HEK293 (cell line): ENCODE measurements at regions not wholly inside any gene's neighbourhood (a gene's known extent, or its start where the extent isn't known, plus 50 kb on each side); places are given as distances from the start of the nearest gene placed in this dataset.

ENCODE experiments used
- FEZF1 ChIP-seq: fragments of 450-650 bp; formaldehyde crosslinking; IDR thresholded peaks from 2 replicates; pipeline ENCODE4 v1.5.1; 2016; ENCODE audit warnings: missing biosample characterization, missing genetic modification characterization
- GLIS1 ChIP-seq: fragments of 450-650 bp; formaldehyde crosslinking; IDR thresholded peaks from 2 replicates; pipeline ENCODE4 v1.5.1; 2016; ENCODE audit warnings: missing biosample characterization, missing genetic modification characterization
- GLIS2 ChIP-seq: fragments of 450-650 bp; formaldehyde crosslinking; IDR thresholded peaks from 2 replicates; pipeline ENCODE4 v1.5.1; 2016; ENCODE audit warnings: missing biosample characterization, missing genetic modification characterization
- IKZF3 ChIP-seq: fragments of 450-650 bp; IDR thresholded peaks from 2 replicates; pipeline ENCODE4 v1.5.0; 2018; ENCODE audit warnings: missing biosample characterization, mild to moderate bottlenecking, missing genetic modification characterization, moderate library complexity
- MZF1 ChIP-seq: fragments of 450-650 bp; formaldehyde crosslinking; IDR thresholded peaks from 2 replicates; pipeline ENCODE4 v1.5.1; 2017; ENCODE audit warnings: missing biosample characterization, missing genetic modification characterization, borderline replicate concordance
- SCRT1 ChIP-seq: fragments of 450-650 bp; formaldehyde crosslinking; IDR thresholded peaks from 2 replicates; pipeline ENCODE4 v1.5.1; 2016; ENCODE audit warnings: missing biosample characterization, missing genetic modification characterization, borderline replicate concordance
- SP3 ChIP-seq: fragments of 450-650 bp; formaldehyde crosslinking; IDR thresholded peaks from 2 replicates; pipeline ENCODE4 v1.5.1; 2016; ENCODE audit warnings: missing biosample characterization, missing genetic modification characterization
- TRIM28 ChIP-seq: IDR thresholded peaks from 2 replicates; pipeline ENCODE4 v1.6.1; 2011; ENCODE audit warnings: low read length, control low read depth, borderline replicate concordance
- ZBTB1 ChIP-seq: fragments of 450-650 bp; formaldehyde crosslinking; IDR thresholded peaks from 2 replicates; pipeline ENCODE4 v1.5.1; 2016; ENCODE audit warnings: missing biosample characterization, missing genetic modification characterization
- ZBTB48 ChIP-seq: fragments of 450-650 bp; formaldehyde crosslinking; IDR thresholded peaks from 2 replicates; pipeline ENCODE4 v1.5.1; 2016; ENCODE audit warnings: missing biosample characterization, missing genetic modification characterization
- ZBTB8A ChIP-seq: fragments of 450-650 bp; formaldehyde crosslinking; IDR thresholded peaks from 2 replicates; pipeline ENCODE4 v1.5.1; 2016; ENCODE audit warnings: missing biosample characterization, missing genetic modification characterization
- ZEB2 ChIP-seq: fragments of 450-650 bp; formaldehyde crosslinking; IDR thresholded peaks from 2 replicates; pipeline ENCODE4 v1.5.1; 2016; ENCODE audit warnings: missing biosample characterization, missing genetic modification characterization
- ZFP69B ChIP-seq: fragments of 450-650 bp; formaldehyde crosslinking; IDR thresholded peaks from 2 replicates; pipeline ENCODE4 v1.5.1; 2016; ENCODE audit warnings: missing biosample characterization, missing genetic modification characterization
- ZIC2 ChIP-seq: fragments of 450-650 bp; formaldehyde crosslinking; IDR thresholded peaks from 2 replicates; pipeline ENCODE4 v1.5.1; 2016; ENCODE audit warnings: missing biosample characterization, missing genetic modification characterization
- ZNF114 ChIP-seq: fragments of 450-650 bp; formaldehyde crosslinking; IDR thresholded peaks from 2 replicates; pipeline ENCODE4 v1.5.0; 2017; ENCODE audit warnings: missing biosample characterization, missing genetic modification characterization
- ZNF174 ChIP-seq: fragments of 450-650 bp; formaldehyde crosslinking; IDR thresholded peaks from 2 replicates; pipeline ENCODE4 v1.5.0; 2017; ENCODE audit warnings: missing biosample characterization, mild to moderate bottlenecking, missing genetic modification characterization
- ZNF248 ChIP-seq: fragments of 450-650 bp; formaldehyde crosslinking; IDR thresholded peaks from 2 replicates; pipeline ENCODE4 v1.5.1; 2017; ENCODE audit warnings: missing biosample characterization, missing genetic modification characterization
- ZNF292 ChIP-seq: fragments of 450-650 bp; formaldehyde crosslinking; IDR thresholded peaks from 2 replicates; pipeline ENCODE4 v1.5.1; 2016; ENCODE audit warnings: low read depth, missing biosample characterization, missing genetic modification characterization, borderline replicate concordance
- ZNF335 ChIP-seq: fragments of 450-650 bp; formaldehyde crosslinking; conservative IDR thresholded peaks from 2 replicates; pipeline ENCODE4 v1.5.1; 2016; ENCODE audit warnings: missing biosample characterization, missing genetic modification characterization
- ZNF341 ChIP-seq: fragments of 450-650 bp; formaldehyde crosslinking; IDR thresholded peaks from 2 replicates; pipeline ENCODE4; 2016; ENCODE audit warnings: low read depth, missing biosample characterization, missing genetic modification characterization
- ZNF433 ChIP-seq: fragments of 450-650 bp; formaldehyde crosslinking; IDR thresholded peaks from 2 replicates; pipeline ENCODE4 v1.5.1; 2016; ENCODE audit warnings: missing biosample characterization, missing genetic modification characterization, low read depth
- ZNF623 ChIP-seq: fragments of 450-650 bp; formaldehyde crosslinking; IDR thresholded peaks from 2 replicates; pipeline ENCODE4 v1.5.1; 2016; ENCODE audit warnings: missing biosample characterization, missing genetic modification characterization
- ZNF660 ChIP-seq: fragments of 450-650 bp; IDR thresholded peaks from 2 replicates; pipeline ENCODE4 v1.5.1; 2018; ENCODE audit warnings: missing biosample characterization, mild to moderate bottlenecking, missing genetic modification characterization
- ZNF76 ChIP-seq: fragments of 450-650 bp; formaldehyde crosslinking; IDR thresholded peaks from 2 replicates; pipeline ENCODE4; 2016; ENCODE audit warnings: low read depth, missing biosample characterization, missing genetic modification characterization, borderline replicate concordance
- TF ChIP-seq, protein P1 (sequence below): fragments of 450-650 bp; formaldehyde crosslinking; IDR thresholded peaks from 2 replicates; pipeline ENCODE4 v1.5.1; 2017; ENCODE audit warnings: missing biosample characterization, missing genetic modification characterization
- TF ChIP-seq, protein P2 (sequence below): fragments of 450-650 bp; formaldehyde crosslinking; conservative IDR thresholded peaks from 2 replicates; pipeline ENCODE4 v1.5.1; 2016; ENCODE audit warnings: low read depth, missing biosample characterization, missing genetic modification characterization
- TF ChIP-seq, protein P3 (sequence below): fragments of 450-650 bp; formaldehyde crosslinking; IDR thresholded peaks from 2 replicates; pipeline ENCODE4 v1.5.1; 2016; ENCODE audit warnings: missing biosample characterization, missing genetic modification characterization
- TF ChIP-seq, protein P4 (sequence below): fragments of 450-650 bp; formaldehyde crosslinking; IDR thresholded peaks from 2 replicates; pipeline ENCODE4 v1.5.1; 2016; ENCODE audit warnings: missing biosample characterization, missing genetic modification characterization

DNA sequence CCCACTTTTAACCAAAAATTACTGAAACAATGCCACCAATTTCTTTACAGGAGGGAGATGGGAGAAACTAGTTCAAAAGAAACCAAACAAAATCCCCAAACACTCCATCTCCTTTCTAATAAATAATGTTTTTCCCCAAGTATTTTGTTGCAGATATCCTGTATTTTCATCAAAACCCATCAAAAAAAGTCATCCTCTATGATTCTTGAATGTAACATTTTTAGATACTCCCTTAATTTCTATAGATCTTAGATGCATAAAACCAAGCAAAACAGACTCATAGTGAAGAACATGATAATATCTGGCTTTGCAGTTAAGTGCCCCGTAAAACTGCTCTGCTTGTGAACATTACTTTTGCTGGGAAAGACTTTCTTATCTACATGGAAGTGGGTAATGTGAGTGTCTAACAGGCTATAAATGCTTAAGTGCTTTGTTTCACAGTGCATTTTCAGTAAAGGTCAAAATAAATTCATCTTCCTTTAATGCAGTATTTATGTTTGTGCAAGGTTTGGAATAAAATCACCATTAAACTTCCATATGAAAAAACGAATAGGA is 77.3 kb upstream of the TBCA start (continued):
- TF ChIP-seq, protein P1, sequence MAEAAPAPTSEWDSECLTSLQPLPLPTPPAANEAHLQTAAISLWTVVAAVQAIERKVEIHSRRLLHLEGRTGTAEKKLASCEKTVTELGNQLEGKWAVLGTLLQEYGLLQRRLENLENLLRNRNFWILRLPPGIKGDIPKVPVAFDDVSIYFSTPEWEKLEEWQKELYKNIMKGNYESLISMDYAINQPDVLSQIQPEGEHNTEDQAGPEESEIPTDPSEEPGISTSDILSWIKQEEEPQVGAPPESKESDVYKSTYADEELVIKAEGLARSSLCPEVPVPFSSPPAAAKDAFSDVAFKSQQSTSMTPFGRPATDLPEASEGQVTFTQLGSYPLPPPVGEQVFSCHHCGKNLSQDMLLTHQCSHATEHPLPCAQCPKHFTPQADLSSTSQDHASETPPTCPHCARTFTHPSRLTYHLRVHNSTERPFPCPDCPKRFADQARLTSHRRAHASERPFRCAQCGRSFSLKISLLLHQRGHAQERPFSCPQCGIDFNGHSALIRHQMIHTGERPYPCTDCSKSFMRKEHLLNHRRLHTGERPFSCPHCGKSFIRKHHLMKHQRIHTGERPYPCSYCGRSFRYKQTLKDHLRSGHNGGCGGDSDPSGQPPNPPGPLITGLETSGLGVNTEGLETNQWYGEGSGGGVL (tag by site-specific recombination) = no peak
- TF ChIP-seq, protein P2, sequence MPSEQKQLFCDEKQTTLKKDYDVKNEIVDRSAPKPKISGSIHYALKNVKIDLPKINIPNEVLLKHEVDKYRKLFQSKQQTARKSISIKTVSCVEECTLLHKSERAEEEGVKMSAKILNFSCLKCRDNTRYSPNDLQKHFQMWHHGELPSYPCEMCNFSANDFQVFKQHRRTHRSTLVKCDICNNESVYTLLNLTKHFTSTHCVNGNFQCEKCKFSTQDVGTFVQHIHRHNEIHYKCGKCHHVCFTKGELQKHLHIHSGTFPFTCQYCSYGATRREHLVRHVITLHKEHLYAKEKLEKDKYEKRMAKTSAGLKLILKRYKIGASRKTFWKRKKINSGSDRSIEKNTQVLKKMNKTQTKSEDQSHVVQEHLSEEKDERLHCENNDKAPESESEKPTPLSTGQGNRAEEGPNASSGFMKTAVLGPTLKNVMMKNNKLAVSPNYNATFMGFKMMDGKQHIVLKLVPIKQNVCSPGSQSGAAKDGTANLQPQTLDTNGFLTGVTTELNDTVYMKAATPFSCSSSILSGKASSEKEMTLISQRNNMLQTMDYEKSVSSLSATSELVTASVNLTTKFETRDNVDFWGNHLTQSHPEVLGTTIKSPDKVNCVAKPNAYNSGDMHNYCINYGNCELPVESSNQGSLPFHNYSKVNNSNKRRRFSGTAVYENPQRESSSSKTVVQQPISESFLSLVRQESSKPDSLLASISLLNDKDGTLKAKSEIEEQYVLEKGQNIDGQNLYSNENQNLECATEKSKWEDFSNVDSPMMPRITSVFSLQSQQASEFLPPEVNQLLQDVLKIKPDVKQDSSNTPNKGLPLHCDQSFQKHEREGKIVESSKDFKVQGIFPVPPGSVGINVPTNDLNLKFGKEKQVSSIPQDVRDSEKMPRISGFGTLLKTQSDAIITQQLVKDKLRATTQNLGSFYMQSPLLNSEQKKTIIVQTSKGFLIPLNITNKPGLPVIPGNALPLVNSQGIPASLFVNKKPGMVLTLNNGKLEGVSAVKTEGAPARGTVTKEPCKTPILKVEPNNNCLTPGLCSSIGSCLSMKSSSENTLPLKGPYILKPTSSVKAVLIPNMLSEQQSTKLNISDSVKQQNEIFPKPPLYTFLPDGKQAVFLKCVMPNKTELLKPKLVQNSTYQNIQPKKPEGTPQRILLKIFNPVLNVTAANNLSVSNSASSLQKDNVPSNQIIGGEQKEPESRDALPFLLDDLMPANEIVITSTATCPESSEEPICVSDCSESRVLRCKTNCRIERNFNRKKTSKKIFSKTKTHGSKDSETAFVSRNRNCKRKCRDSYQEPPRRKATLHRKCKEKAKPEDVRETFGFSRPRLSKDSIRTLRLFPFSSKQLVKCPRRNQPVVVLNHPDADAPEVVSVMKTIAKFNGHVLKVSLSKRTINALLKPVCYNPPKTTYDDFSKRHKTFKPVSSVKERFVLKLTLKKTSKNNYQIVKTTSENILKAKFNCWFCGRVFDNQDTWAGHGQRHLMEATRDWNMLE = no peak
- TF ChIP-seq, protein P3, sequence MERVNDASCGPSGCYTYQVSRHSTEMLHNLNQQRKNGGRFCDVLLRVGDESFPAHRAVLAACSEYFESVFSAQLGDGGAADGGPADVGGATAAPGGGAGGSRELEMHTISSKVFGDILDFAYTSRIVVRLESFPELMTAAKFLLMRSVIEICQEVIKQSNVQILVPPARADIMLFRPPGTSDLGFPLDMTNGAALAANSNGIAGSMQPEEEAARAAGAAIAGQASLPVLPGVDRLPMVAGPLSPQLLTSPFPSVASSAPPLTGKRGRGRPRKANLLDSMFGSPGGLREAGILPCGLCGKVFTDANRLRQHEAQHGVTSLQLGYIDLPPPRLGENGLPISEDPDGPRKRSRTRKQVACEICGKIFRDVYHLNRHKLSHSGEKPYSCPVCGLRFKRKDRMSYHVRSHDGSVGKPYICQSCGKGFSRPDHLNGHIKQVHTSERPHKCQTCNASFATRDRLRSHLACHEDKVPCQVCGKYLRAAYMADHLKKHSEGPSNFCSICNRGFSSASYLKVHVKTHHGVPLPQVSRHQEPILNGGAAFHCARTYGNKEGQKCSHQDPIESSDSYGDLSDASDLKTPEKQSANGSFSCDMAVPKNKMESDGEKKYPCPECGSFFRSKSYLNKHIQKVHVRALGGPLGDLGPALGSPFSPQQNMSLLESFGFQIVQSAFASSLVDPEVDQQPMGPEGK (tag by site-specific recombination) = no peak
- TF ChIP-seq ZNF76 (tag by site-specific recombination) (no peak), IKZF3 (tag by site-specific recombination) (peak; percentile 89), ZNF341 (tag by site-specific recombination) (peak; percentile 52; the same call in 1 of the 2 replicates), ZBTB48 (tag by site-specific recombination) (peak; percentile 84), ZBTB8A (tag by site-specific recombination) (peak; percentile 65), SCRT1 (peak; percentile 58), MZF1 (peak; percentile 79; the same call in 1 of the 2 replicates), ZFP69B (tag by site-specific recombination) (no peak), GLIS1 (tag by site-specific recombination) (no peak), ZEB2 (peak; percentile 53; the same call in 1 of the 2 replicates), ZNF660 (tag by site-specific recombination) (no peak), ZNF433 (tag by site-specific recombination) (no peak), FEZF1 (tag by site-specific recombination) (peak; percentile 100), ZNF292 (tag by site-specific recombination) (no peak), ZBTB1 (0 out of 2 replicates have a peak, but pooled peaks have one; percentile 44), ZNF174 (tag by site-specific recombination) (no peak), ZNF248 (tag by site-specific recombination) (no peak), ZNF335 (tag by site-specific recombination) (no peak), ZNF114 (tag by site-specific recombination) (no peak), ZIC2 (no peak), ZNF623 (tag by site-specific recombination) (no peak), GLIS2 (tag by site-specific recombination) (no peak), SP3 (no peak), TRIM28 (no peak; the same call in 1 of the 2 replicates)
- TF ChIP-seq, protein P4, sequence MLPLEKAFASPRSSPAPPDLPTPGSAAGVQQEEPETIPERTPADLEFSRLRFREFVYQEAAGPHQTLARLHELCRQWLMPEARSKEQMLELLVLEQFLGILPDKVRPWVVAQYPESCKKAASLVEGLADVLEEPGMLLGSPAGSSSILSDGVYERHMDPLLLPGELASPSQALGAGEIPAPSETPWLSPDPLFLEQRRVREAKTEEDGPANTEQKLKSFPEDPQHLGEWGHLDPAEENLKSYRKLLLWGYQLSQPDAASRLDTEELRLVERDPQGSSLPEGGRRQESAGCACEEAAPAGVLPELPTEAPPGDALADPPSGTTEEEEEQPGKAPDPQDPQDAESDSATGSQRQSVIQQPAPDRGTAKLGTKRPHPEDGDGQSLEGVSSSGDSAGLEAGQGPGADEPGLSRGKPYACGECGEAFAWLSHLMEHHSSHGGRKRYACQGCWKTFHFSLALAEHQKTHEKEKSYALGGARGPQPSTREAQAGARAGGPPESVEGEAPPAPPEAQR = no peak
